Liver (tissue), 8 donors: ENCODE measurements at regions not wholly inside any gene's neighbourhood (a gene's known extent, or its start where the extent isn't known, plus 50 kb on each side); places are given as distances from the start of the nearest gene placed in this dataset.

Experiments used
- DNase-seq: peaks from one replicate; pipeline ENCODE4 v3.0.0-alpha.2; 2017; ENCODE audit warnings: low spot score
- H3K27ac ChIP-seq, 2 donors: one replicate each; pipeline ENCODE4 v1.7.0; 2013; ENCODE audit warnings: inconsistent platforms in 2 of 2, low read length in 2 of 2, control low read depth in 1 of 2, low read depth in 1 of 2, mild to moderate bottlenecking in 1 of 2
- H3K27me3 ChIP-seq, 4 donors: one replicate each; pipeline versions ENCODE4 v1.6.1 to v1.7.0; 2013; ENCODE audit warnings: low read length in 3 of 4, inconsistent platforms in 1 of 4, mild to moderate bottlenecking in 1 of 4, moderate library complexity in 1 of 4; ENCODE audit not compliant: control insufficient read depth in 4 of 4, insufficient read depth in 4 of 4
- H3K36me3 ChIP-seq, 4 donors: one replicate each; pipeline versions ENCODE4 v1.6.1 to v1.7.0; 2013; ENCODE audit warnings: low read length in 3 of 4, mild to moderate bottlenecking in 3 of 4, low read depth in 1 of 4, moderate library complexity in 1 of 4; ENCODE audit not compliant: control insufficient read depth in 4 of 4, insufficient read depth in 3 of 4
- H3K4me1 ChIP-seq, 4 donors: one replicate each; pipeline versions ENCODE4 v1.6.1 to v1.7.0; 2013; ENCODE audit warnings: low read length in 3 of 4, mild to moderate bottlenecking in 3 of 4, moderate library complexity in 1 of 4; ENCODE audit not compliant: control insufficient read depth in 4 of 4, insufficient read depth in 4 of 4
- H3K4me3 ChIP-seq, 3 donors: one replicate each; pipeline versions ENCODE4 v1.6.1 to v1.7.0; 2013; ENCODE audit warnings: low read length in 3 of 3, control low read depth in 1 of 3, low read depth in 1 of 3, mild to moderate bottlenecking in 1 of 3
- H3K9ac ChIP-seq, 2 donors: one replicate each; pipeline ENCODE4 v1.7.0; 2013; ENCODE audit warnings: low read length in 2 of 2, mild to moderate bottlenecking in 2 of 2, moderate library complexity in 2 of 2, control low read depth in 1 of 2, low read depth in 1 of 2
- H3K9me3 ChIP-seq, 4 donors: one replicate each; pipeline versions ENCODE4 v1.6.1 to v1.7.0; 2013; ENCODE audit warnings: low read length in 3 of 4; ENCODE audit not compliant: control insufficient read depth in 4 of 4
- EGR1 ChIP-seq, 2 donors: IDR thresholded peaks; 2 replicates each; pipeline ENCODE4 v1.6.1; 2016 to 2018; ENCODE audit warnings: antibody characterized with exemption in 2 of 2, low read depth in 2 of 2
- FOXA2 ChIP-seq: IDR thresholded peaks from 2 replicates; pipeline ENCODE4 v1.6.1; 2016; ENCODE audit warnings: antibody characterized with exemption
- GABPA ChIP-seq, 2 donors: IDR thresholded peaks in 1 of 2; conservative IDR thresholded peaks in 1 of 2; 2 replicates each; pipeline ENCODE4 v1.6.1; 2016; ENCODE audit warnings: antibody characterized with exemption in 2 of 2, mild to moderate bottlenecking in 1 of 2, moderate library complexity in 1 of 2
- HNF4A ChIP-seq, 2 donors: conservative IDR thresholded peaks; 2 replicates each; pipeline ENCODE4 v1.6.1; 2016; ENCODE audit warnings: antibody characterized with exemption in 2 of 2, mild to moderate bottlenecking in 2 of 2
- HNF4G ChIP-seq: IDR thresholded peaks from 2 replicates; pipeline ENCODE4 v1.6.1; 2016; ENCODE audit warnings: antibody characterized with exemption
- JUND ChIP-seq, 2 donors: IDR thresholded peaks; 2 replicates each; pipeline ENCODE4 v1.6.1; 2016; ENCODE audit warnings: antibody characterized with exemption in 2 of 2
- NR2F2 ChIP-seq: IDR thresholded peaks from 2 replicates; pipeline ENCODE4 v1.6.1; 2016; ENCODE audit warnings: antibody characterized with exemption
- RAD21 ChIP-seq, 2 donors: IDR thresholded peaks; 2 replicates each; pipeline ENCODE4 v1.6.1; 2016; ENCODE audit warnings: antibody characterized with exemption in 2 of 2, mild to moderate bottlenecking in 2 of 2
- RXRA ChIP-seq, 2 donors: IDR thresholded peaks; 2 replicates each; pipeline ENCODE4 v1.6.1; 2017 to 2018; ENCODE audit warnings: antibody characterized with exemption in 2 of 2, mild to moderate bottlenecking in 1 of 2
- TAF1 ChIP-seq: conservative IDR thresholded peaks from 2 replicates; pipeline ENCODE4 v1.6.1; 2016; ENCODE audit warnings: antibody characterized with exemption, mild to moderate bottlenecking
- YY1 ChIP-seq: IDR thresholded peaks from 2 replicates; pipeline ENCODE4 v1.6.1; 2016; ENCODE audit warnings: antibody characterized with exemption, mild to moderate bottlenecking
- whole genome bisulfite sequencing: extraction: QIAGEN DNeasy Blood & Tissue Kit; methylation state at CpG from one replicate; pipeline ENCODE4 v1.1.7; 2013; 5-methylcytosine and 5-hydroxymethylcytosine counted together
- TF ChIP-seq, protein P1 (sequence below): IDR thresholded peaks from 2 replicates; pipeline ENCODE4 v1.6.1; 2016; ENCODE audit warnings: antibody characterized with exemption
- TF ChIP-seq, protein P2 (sequence below): fragments of 150-350 bp; IDR thresholded peaks from 2 replicates; pipeline ENCODE4 v1.5.1; 2017; ENCODE audit warnings: improper control_type of control experiment, low read depth, low read length; ENCODE audit not compliant: missing input control
- TF ChIP-seq, protein P3 (sequence below): IDR thresholded peaks from 2 replicates; pipeline ENCODE4 v1.6.1; 2016; ENCODE audit warnings: antibody characterized with exemption
- TF ChIP-seq, protein P4 (sequence below): IDR thresholded peaks from 2 replicates; pipeline ENCODE4 v1.6.1; 2016; ENCODE audit warnings: antibody characterized with exemption, mild to moderate bottlenecking
- TF ChIP-seq, protein P5 (sequence below): IDR thresholded peaks from 2 replicates; pipeline ENCODE4 v1.6.1; 2016; ENCODE audit warnings: antibody characterized with exemption
- donor health status: healthy.
- donor health status: healthy.
- donor health status: healthy.
- donor health status: healthy.
- donor health status: healthy.

DNA sequence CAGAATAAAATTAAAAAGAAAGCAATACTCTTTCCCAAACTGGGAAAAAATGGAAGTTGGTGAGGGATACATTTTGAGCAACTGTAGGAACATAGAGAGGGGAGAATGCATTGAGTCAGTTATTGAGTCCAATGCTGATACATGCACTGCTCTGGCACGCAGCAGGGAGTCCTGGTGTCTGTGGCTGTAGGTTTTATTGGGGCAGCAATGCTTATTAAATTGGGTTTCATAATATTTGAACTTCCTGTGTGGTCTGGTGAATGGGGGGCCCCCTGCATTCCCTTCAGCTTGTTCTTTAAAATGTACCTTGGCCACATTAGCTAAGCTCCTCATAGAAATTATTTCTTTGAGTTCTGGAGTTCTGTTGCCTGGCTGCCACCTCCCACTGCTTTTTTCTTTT is 125.2 kb upstream of the ELAC2 start:
- no peak for DNase-seq
- Histone ChIP-seq H3K9me3 (peaks cover 4 to 6% (median 4%) of the 10 kb centered on the region in 4 donors), H3K4me1 (no peaks in the 10 kb centered on the region), H3K27me3 (no peaks in the 10 kb centered on the region), H3K36me3 (no peaks in the 10 kb centered on the region), H3K4me3 (no peak overlapping the region), H3K27ac (no peak overlapping the region), H3K9ac (no peak overlapping the region)
- WGBS, result 81% methylated on average over 1 of the region's 1 CpG
- TF ChIP-seq, protein P1, sequence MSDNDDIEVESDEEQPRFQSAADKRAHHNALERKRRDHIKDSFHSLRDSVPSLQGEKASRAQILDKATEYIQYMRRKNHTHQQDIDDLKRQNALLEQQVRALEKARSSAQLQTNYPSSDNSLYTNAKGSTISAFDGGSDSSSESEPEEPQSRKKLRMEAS, result no peak
- TF ChIP-seq NR2F2, result no peak
- TF ChIP-seq JUND (IDR thresholded peaks at IDR 0.05), result no peak
- TF ChIP-seq, protein P2, sequence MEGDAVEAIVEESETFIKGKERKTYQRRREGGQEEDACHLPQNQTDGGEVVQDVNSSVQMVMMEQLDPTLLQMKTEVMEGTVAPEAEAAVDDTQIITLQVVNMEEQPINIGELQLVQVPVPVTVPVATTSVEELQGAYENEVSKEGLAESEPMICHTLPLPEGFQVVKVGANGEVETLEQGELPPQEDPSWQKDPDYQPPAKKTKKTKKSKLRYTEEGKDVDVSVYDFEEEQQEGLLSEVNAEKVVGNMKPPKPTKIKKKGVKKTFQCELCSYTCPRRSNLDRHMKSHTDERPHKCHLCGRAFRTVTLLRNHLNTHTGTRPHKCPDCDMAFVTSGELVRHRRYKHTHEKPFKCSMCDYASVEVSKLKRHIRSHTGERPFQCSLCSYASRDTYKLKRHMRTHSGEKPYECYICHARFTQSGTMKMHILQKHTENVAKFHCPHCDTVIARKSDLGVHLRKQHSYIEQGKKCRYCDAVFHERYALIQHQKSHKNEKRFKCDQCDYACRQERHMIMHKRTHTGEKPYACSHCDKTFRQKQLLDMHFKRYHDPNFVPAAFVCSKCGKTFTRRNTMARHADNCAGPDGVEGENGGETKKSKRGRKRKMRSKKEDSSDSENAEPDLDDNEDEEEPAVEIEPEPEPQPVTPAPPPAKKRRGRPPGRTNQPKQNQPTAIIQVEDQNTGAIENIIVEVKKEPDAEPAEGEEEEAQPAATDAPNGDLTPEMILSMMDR, result no peak
- TF ChIP-seq HNF4G, result no peak
- TF ChIP-seq, protein P3, sequence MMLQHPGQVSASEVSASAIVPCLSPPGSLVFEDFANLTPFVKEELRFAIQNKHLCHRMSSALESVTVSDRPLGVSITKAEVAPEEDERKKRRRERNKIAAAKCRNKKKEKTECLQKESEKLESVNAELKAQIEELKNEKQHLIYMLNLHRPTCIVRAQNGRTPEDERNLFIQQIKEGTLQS, result no peak
- TF ChIP-seq, protein P4, sequence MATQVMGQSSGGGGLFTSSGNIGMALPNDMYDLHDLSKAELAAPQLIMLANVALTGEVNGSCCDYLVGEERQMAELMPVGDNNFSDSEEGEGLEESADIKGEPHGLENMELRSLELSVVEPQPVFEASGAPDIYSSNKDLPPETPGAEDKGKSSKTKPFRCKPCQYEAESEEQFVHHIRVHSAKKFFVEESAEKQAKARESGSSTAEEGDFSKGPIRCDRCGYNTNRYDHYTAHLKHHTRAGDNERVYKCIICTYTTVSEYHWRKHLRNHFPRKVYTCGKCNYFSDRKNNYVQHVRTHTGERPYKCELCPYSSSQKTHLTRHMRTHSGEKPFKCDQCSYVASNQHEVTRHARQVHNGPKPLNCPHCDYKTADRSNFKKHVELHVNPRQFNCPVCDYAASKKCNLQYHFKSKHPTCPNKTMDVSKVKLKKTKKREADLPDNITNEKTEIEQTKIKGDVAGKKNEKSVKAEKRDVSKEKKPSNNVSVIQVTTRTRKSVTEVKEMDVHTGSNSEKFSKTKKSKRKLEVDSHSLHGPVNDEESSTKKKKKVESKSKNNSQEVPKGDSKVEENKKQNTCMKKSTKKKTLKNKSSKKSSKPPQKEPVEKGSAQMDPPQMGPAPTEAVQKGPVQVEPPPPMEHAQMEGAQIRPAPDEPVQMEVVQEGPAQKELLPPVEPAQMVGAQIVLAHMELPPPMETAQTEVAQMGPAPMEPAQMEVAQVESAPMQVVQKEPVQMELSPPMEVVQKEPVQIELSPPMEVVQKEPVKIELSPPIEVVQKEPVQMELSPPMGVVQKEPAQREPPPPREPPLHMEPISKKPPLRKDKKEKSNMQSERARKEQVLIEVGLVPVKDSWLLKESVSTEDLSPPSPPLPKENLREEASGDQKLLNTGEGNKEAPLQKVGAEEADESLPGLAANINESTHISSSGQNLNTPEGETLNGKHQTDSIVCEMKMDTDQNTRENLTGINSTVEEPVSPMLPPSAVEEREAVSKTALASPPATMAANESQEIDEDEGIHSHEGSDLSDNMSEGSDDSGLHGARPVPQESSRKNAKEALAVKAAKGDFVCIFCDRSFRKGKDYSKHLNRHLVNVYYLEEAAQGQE, result no peak
- TF ChIP-seq GABPA (IDR thresholded peaks at IDR 0.05 in 1 of 2, conservative IDR thresholded peaks at IDR 0.05 in 1 of 2), result no peak
- no peak for TF ChIP-seq RXRA (IDR thresholded peaks at IDR 0.05)
- TF ChIP-seq HNF4A (conservative IDR thresholded peaks at IDR 0.05), result no peak

DNA sequence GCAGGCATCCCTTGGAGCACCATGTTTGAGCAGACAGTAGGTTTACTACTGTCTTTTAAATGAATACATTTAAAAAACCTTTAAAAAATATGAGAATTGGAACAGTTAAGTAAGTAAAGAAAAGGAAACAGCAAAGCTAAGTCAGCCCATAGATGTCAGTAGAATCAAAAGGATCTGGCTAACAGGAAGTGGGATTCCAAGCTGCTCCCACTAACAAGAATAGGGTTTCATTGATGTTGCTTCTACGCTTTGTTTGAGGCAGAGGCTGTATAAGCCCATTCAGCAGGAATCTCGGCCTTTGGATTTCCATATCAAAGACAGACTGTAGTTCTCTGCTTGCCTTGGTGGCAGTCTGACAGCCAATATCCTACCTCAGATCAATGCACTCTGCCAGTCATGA is 122.9 kb upstream of the ELAC2 start:
- Histone ChIP-seq H3K4me3 (no peak overlapping the region), H3K27ac (no peak overlapping the region), H3K9ac (no peak overlapping the region), H3K36me3 (no peaks in the 10 kb centered on the region), H3K9me3 (peaks cover 4 to 7% (median 6%) of the 10 kb centered on the region in 4 donors), H3K27me3 (peaks cover 0 to 9% (median 0%) of the 10 kb centered on the region in 4 donors), H3K4me1 (no peaks in the 10 kb centered on the region)
- DNase-seq, result no peak
- WGBS, result 35% methylated on average over 2 of the region's 2 CpGs
- TF ChIP-seq GABPA (IDR thresholded peaks at IDR 0.05 in 1 of 2, conservative IDR thresholded peaks at IDR 0.05 in 1 of 2) (no peak), RXRA (IDR thresholded peaks at IDR 0.05) (no peak), EGR1 (IDR thresholded peaks at IDR 0.05; ENCODE audit: low read depth in 2 of 2) (no peak), TAF1 (no peak), YY1 (no peak), JUND (IDR thresholded peaks at IDR 0.05) (no peak), HNF4A (conservative IDR thresholded peaks at IDR 0.05) (no peak), FOXA2 (no peak), NR2F2 (no peak), HNF4G (no peak), RAD21 (IDR thresholded peaks at IDR 0.05) (no peak)
- TF ChIP-seq, protein P5, sequence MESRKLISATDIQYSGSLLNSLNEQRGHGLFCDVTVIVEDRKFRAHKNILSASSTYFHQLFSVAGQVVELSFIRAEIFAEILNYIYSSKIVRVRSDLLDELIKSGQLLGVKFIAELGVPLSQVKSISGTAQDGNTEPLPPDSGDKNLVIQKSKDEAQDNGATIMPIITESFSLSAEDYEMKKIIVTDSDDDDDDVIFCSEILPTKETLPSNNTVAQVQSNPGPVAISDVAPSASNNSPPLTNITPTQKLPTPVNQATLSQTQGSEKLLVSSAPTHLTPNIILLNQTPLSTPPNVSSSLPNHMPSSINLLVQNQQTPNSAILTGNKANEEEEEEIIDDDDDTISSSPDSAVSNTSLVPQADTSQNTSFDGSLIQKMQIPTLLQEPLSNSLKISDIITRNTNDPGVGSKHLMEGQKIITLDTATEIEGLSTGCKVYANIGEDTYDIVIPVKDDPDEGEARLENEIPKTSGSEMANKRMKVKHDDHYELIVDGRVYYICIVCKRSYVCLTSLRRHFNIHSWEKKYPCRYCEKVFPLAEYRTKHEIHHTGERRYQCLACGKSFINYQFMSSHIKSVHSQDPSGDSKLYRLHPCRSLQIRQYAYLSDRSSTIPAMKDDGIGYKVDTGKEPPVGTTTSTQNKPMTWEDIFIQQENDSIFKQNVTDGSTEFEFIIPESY, result no peak
- TF ChIP-seq, protein P4, result no peak
- TF ChIP-seq, protein P2, result no peak
